Right lobe of liver (tissue), 4 donors: ENCODE measurements at regions not wholly inside any gene's neighbourhood (a gene's known extent, or its start where the extent isn't known, plus 50 kb on each side); places are given as distances from the start of the nearest gene placed in this dataset.

Experiments
- POLR2A ChIP-seq: fragments of 450-650 bp; IDR thresholded peaks from one replicate; pipeline ENCODE4 v1.6.1; 2017; ENCODE audit warnings: antibody characterized with exemption, mild to moderate bottlenecking
- TF ChIP-seq, protein P1 (sequence below), 4 donors: fragments of 200-600 bp in 3 of 4; fragments of 450-650 bp in 1 of 4; IDR thresholded peaks; one replicate each; pipeline versions ENCODE4 v1.5.1 to v1.8.0; 2016 to 2022; ENCODE audit warnings: antibody characterized with exemption in 4 of 4, mild to moderate bottlenecking in 2 of 4
- donor health status: DM: no; HTN: no; CAD: no.
- donor health status: DM: no; HTN: no; CAD: no.
- donor health status: DM: no; HTN: yes; CAD: no.

- TF ChIP-seq, protein P1, sequence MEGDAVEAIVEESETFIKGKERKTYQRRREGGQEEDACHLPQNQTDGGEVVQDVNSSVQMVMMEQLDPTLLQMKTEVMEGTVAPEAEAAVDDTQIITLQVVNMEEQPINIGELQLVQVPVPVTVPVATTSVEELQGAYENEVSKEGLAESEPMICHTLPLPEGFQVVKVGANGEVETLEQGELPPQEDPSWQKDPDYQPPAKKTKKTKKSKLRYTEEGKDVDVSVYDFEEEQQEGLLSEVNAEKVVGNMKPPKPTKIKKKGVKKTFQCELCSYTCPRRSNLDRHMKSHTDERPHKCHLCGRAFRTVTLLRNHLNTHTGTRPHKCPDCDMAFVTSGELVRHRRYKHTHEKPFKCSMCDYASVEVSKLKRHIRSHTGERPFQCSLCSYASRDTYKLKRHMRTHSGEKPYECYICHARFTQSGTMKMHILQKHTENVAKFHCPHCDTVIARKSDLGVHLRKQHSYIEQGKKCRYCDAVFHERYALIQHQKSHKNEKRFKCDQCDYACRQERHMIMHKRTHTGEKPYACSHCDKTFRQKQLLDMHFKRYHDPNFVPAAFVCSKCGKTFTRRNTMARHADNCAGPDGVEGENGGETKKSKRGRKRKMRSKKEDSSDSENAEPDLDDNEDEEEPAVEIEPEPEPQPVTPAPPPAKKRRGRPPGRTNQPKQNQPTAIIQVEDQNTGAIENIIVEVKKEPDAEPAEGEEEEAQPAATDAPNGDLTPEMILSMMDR (IDR thresholded peaks at IDR 0.05) = no peak
- no peak for TF ChIP-seq POLR2A
These were observed 499.8 kb upstream of the MEIS1 start for GRCh38 chr2:65934992-65935629.
